Stimulated activated CD8-positive, alpha-beta memory T cell treated with anti-CD3 and anti-CD28 coated beads, Interleukin-15, amount 100 ng/mL, for 48 hours (primary cell): ENCODE measurements at regions not wholly inside any gene's neighbourhood (a gene's known extent, or its start where the extent isn't known, plus 50 kb on each side); places are given as distances from the start of the nearest gene placed in this dataset.
"Not testable (repeated sequence)": the region's sequence is repeated elsewhere in the genome, so short reads cannot be mapped to it uniquely, and the experiment has no call there.

ENCODE experiments used
- DNase-seq, 2 donors: peaks; one replicate each; pipeline ENCODE4 v3.0.0-alpha.2; 2020; ENCODE audit warnings: low read depth in 2 of 2

- no peak for DNase-seq
Observed at GRCh38 chr12:124674937-124675336, 107.5 kb upstream of the NCOR2 start.

GRCh38 chr12:124673801-124674617 lies 106.6 kb upstream of the NCOR2 start:
- no peak for DNase-seq

GRCh38 chr12:124669271-124669721 lies 101.9 kb upstream of the NCOR2 start:
- not testable (repeated sequence) for DNase-seq

DNA sequence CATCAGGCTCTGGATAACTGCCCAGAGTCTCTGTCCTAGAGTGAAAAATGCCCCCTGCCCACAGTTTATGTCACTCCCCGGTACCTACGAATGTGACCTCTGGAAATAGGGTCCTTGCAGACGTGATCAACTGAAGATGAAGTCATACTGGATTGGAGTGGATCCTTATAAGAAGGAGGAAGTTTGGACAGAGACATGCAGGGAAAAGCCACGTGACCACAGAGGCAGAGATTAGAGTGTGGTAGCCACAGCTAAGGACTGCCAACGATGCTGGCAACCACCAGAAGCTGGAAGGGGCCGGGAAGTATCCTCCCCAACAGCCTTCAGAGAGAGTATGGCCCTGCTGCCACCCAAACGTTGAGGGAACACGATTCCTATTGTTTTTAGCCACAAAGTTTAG lies 101.2 kb upstream of the NCOR2 start:
- DNase-seq: no peak

DNA sequence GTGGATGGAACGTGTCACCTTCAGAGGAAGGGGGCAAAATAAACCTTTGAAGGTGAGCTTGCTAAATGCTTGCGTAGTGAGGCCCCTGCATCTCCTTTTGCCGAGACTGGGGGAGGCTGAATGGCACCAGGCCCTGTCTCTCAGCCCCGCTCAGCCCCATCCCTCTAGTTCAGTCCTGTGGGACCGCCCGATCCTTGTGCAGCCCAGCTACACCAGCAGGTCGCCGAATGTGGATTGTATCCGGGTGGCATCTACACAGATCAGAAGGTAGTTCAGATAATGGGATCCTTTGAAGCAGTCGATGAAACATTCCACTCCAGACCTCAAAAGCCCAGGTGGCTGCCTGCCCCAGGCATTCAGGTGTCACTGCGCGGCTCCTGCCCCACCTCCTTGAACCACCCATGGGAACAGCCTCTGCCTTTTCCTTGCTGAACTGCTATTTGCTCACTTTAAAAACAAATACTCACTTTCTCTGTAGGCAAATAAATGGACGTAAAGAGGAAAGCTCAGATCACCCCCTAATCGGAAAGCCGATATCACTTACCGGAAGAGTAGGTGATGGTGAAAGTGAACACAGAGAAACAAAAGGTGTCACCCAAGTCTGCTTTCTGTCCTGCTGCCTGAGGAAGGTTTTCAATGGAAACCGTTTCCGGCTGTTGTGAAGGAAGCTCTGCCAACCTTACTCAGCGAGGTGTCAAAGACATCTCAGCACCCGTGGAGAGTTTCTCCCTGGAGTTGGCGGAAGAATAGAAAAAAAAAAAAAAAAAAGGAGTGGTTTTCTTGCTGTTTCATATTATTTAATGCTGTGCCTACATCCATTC lies 100.3 kb upstream of the NCOR2 start:
- no peak for DNase-seq

DNA sequence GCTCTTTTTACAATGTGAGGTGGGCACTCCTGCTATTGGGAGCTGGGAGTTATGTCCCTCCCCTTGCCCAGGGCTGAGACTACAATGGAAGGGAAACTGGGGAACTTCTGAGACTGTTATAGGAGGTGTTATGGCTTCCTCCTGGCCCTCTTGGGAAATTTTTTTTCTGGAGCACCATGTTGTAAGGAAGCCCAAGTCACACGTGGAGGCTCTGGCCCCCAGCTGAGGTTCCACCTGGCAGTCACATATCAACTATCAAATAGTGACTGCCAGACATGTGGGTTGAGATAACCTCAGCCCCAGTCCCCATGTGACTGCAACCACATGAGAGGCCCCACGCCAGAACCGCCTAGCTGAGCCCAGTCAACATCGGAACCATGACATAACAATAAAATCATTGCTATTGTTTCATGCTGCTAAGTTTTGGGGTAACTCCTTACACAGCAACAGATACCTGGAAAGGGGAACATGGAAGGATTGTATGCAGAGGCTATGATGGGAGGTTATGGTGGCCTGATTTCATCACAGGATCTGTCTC lies 99.4 kb upstream of the NCOR2 start:
- DNase-seq: no peak

- no peak for DNase-seq
Observed at GRCh38 chr12:124665511-124665910, 98.1 kb upstream of the NCOR2 start.

GRCh38 chr12:124664395-124665111 lies 97.1 kb upstream of the NCOR2 start:
- no peak for DNase-seq

- DNase-seq: no peak
Observed at GRCh38 chr12:124663771-124664366, 96.5 kb upstream of the NCOR2 start.

GRCh38 chr12:124663206-124663605 lies 95.8 kb upstream of the NCOR2 start:
- DNase-seq: no peak

GRCh38 chr12:124661341-124661740 lies 93.9 kb upstream of the NCOR2 start:
- DNase-seq: no peak

DNA sequence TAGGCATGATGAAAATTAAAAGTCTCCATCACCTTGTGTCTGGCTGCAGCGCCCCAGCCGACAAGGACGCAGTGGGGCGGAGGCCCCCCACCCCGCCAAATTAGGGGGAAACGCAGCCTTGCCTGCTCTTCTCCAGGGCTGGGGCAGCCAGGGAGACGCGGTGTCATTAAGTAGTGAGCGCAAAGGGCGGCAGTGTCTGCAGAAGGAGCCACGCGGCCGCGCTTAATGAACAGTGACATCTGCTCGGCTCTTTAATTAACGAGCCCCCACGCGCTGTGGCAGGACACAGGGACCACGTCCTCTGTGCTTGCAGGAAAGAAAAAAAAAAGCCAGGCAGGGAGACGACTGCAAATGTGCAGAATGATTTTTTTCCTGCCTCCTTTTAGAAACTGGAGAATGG lies 93.4 kb upstream of the NCOR2 start:
- DNase-seq: no peak

- DNase-seq: no peak
Observed at GRCh38 chr12:124658806-124659402, 91.5 kb upstream of the NCOR2 start.

DNA sequence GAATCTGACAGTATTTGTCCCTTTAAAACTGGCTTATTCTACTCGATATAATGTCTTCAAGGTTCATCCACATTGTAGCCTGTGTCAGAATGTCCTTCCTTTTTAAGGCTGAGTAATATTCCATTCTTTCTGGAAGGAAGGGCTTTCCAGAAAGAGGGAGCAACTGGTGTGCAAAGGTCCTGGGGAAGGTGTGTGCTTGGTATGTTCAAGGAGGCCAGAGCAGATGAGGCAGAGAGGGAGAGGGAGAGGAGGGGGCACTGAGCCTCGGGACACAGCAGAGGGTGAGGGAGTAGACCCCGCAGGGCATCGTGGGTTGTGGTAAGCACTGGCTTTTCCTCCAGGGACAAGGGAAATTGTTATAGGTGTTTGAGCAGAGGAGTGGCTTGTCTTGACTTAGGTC lies 90.9 kb upstream of the NCOR2 start:
- no peak for DNase-seq

DNA sequence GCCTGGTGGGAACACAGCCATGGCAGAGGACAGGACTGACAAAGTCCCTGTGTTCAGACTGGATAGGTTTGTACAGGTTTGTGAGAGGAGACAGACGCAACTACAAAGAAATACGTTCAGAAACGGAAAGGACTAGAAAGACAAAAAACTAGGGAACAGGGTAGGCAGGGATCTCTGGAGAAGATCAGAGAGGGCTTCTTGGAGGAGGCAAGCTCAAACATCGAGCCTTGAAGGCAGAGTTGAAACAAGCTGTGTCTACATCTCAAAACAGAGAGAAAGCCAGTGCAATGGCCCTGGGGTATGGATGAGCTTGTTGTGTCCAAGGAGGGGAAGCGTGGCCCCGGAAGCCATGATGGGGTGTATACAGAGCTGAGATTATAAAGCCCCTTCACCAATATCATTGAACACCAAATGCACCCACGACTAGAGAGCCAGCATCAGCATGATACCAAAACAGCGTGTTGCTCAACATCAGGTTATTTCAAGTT lies 89.6 kb upstream of the NCOR2 start:
- no peak for DNase-seq

DNA sequence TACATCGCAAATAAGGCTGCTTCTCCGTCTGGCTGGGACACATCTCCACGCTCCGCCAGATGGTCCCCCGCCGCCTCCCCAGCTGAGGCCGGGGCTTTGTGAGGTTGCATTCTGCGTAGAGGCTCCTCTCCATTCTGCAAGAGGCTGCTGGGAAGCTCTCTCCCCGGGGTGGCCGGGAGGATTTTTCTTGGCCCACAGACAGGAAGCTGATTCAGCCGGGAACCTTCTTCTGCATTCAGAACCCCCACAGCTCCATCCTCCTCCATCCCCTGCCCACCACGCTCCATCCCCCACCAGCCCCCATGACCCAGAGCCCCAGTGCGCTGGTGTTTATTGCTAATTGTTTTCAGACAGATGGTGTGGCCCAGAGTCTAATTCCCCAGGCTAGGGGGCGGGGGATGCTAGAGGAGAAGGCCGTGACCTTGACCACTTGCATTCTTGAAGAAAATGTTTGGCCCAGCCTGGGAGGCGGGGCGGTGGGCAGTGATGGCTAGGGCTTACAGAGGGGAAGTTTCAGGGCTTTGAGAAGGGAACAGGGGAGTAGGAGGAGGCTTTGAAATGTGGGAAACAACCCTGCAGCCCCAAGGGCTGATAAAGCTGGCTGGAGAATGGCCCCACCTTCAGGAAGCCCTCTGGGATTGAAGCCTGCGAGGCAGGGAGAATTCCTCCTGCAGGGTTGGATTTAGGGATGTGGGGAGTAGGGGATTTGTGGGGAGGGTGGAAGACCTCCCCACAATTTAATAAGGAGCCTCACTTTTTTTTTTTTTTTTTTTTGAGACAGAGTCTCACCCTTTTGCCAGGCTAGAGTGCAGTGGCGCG lies 88.5 kb upstream of the NCOR2 start:
- no peak for DNase-seq

- DNase-seq: no peak
Observed at GRCh38 chr12:124655048-124655697, 87.8 kb upstream of the NCOR2 start.

- DNase-seq: no peak
Observed at GRCh38 chr12:124654666-124655047, 87.2 kb upstream of the NCOR2 start.

- DNase-seq: no peak
Observed at GRCh38 chr12:124653169-124653931, 85.9 kb upstream of the NCOR2 start.
